Cerebellar cortex (tissue), 1 donor: ENCODE measurements at regions not wholly inside any gene's neighbourhood (a gene's known extent, or its start where the extent isn't known, plus 50 kb on each side); places are given as distances from the start of the nearest gene placed in this dataset.

Source experiments
- DNase-seq: peaks from one replicate; pipeline ENCODE4 v3.0.0-alpha.2; 2015; ENCODE audit warnings: low spot score

DNA sequence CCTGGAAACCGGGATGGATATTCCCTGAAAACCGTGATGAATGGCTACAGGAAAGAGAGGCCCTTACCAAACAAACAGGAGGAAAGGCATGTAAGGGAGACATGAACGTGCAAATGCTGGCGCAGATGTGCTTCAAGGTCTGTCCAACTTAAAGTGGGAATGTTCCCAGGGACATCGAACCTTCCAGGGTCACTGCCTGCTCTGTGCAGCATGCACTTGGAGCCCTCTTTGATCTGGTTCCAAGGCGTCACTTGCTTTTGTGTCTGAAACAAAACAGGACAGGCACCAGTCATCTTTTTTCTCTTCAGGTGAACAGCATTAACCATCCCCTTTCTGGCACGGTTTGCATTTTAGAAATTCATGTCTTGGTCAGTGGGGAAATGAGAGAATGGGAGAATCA, 479.4 kb downstream of the RASEF start:
- no peak for DNase-seq

DNA sequence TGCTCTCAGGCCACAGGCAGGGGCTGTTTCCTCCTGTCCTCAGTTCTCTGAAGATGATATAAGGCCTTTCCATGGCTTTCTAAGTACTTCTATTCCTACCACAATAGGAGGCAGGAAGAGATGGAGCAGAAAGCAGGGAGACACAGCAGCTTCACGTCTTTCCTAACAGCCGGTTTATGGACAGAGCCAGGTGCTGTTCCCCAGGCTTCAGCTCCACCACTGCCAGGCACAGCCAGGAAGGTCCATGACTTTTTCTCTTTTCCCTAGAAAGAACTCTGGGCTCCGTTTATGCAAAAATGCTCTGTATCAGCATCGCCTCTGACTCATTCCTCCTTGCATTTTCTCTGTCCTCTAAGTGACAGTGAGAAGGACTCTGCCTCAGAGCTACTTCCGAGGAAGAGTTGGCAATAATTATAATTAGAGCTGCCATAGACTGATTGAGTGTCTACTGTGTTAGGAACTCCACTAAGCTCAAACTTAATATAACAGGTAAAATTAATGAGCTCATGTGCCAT, 478.5 kb downstream of the RASEF start:
- DNase-seq, result no peak

DNA sequence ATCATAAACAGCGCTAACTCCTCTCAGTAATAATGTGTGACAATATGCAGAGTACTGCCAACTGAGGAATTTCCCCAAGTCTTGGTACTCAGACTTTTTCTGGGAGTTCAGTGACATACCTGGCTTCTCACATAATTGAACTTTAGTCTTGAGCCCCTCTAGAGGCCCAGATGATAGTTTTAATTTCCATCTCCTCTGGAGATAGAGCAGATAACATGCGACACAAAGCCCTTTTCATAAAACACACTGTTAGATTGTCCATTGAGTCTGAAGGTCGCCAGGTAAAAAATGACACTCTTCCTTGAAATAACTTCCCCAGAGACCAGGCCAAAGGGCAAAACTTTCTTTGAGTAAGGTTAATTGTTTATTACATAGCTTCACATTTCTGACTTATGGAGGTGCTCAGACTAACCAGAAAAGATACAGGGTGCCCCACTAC, 476.0 kb downstream of the RASEF start:
- DNase-seq, result no peak

DNA sequence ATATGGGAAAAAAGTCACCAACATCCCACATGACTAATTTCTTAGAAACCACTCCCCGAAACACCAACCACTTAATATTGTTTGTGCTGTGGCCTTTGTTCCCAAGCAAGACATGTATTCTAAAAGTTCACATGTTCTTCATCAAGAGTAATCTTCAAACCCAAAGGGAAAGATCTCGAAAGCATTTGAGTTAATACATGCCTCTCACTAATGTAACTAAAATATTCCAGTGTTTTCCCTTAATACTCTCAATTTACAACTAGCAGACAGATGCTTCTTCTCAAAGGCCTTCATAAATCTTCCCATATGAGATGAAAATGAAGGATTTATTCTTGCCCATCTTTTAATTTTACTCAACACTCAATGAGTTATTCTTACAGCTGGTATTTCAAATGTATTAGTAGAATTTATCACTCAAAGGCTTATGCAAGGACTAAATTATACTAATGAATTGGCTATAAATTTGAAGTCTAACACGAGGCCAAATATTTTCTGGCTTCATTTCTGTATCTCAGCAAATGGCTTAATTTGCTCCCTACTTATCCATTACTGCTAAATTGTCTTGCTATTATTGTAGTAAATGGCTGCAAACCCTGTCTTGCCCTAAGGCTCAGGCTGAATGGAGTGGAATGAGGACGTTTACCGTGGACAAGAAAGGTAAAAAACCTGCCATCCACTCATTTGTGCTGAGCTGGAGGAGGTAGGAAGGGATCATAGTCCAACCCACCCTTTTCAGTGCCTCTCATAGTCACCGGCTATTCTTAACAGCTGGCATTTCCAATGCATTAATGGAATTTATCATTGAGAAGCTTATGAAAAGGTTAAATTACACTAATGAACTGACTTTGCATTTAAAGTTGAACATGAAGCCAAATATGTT, 474.4 kb downstream of the RASEF start:
- DNase-seq, result no peak

DNA sequence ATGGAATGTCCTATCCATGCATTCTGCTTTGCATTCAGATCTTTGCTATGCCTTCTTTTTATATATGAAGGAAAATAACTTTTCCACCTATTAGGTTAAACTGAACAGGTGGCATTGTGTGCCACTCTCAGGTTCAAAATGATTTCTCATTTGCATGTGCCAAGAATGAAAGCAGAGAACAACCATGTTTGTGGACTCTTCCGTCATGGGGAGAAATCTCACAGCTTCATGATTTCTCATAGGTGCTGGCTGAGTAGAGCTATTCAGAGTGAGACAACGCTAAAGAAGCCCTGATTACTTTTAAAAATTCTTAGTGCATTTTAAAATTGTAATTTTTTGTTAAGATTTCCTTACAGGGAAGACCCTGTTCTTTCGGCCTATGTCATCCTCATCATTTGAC, 472.1 kb downstream of the RASEF start:
- no peak for DNase-seq

DNA sequence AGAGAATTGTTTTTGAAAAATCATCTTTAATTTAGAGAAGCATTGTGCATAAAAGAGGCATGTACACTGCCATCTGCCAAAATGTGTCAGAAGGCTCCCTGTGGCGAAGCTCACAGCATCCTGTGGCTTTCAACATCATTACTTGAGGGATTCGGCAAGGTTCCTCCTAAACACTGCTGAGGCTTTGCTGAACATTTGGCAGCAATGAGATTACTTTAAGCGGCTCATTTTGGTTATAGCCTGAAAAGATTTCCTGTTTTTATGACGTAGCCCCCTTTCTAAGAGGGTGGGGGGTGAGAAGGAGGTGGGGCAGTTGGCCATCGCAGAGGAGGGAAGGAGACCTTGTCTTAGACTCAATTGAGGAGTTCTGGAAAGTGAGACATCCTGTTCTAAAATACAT, 469.4 kb downstream of the RASEF start:
- DNase-seq, result peak; percentile 15

DNA sequence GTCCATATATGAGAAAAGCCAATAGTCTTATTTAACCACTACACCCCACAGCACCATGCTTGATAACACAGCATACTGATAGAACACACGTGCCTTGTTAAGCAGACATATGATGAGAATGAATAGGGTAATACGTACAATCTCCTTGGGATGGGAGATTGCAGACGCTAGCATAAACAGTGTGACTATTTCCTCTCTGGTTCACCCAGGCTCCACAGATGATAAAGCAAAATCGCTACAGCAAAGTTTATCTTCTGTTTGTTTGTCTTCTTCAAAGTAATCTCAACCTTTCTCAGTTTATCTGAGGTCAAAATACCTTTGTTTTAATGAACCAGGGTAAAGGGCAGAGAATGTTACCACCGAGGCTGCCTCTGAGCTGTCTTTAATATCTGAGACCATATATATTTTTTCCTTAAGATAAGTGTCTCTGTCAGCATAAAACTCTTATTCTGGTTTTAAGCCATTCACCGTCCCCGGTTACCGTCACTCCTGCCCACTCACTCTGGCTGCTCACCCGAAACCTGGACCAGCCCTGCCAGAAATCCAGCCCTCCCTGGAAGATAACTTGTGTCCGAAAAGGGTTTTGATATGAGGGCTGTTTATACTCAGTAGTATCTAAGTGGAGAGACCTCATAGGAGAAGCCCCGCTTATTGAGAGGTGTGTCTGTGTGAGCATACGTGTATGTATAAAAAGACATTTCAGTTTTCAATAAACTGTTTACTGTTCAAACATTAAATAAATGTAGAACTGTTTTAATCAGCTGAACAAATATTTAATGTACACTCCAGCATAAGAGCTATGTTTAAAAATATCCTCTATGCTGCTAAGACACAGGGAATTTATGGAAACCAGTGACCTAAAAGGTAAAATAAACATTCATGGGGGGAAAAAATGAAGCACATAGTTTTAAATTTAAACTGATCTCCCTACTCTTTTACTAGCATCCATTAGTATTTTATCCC, 465.4 kb downstream of the RASEF start:
- DNase-seq, result no peak

DNA sequence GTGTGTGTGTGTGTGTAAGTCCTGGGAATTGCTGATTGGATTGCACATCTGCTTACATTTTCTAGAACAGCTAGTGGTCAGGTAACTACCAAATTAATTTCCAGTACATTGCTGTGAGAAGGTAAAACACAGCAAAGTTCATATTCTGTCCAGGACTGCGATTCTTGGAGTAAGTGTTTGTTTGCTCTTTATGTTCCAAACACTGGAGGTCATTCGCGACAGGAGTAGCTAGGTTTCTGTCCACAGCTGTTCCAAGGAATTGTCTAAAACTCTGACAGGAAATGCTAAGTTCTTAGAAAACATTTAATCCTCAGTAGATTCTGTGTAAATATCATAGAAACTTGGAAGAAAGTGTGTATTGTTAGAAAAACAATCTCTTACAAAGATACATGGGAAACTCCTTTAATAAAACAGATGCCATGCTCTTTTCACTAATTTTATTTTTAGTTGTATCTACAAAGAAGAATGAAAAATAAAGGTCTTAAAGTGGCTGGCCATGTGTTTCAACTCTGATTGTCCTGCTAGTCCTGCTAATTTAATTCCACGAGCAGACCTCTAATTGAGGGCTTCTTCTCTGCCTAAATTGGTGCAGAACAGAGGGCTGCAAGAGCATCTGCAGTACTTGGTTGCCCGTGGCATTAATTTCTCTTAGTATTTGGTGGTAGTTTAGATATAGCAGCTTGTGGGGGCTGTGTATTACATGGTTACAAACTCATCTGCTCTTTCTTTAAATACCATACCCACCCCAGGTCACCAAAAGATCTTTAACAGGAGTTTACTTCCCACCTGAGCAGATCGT, 464.5 kb downstream of the RASEF start:
- DNase-seq, result no peak

DNA sequence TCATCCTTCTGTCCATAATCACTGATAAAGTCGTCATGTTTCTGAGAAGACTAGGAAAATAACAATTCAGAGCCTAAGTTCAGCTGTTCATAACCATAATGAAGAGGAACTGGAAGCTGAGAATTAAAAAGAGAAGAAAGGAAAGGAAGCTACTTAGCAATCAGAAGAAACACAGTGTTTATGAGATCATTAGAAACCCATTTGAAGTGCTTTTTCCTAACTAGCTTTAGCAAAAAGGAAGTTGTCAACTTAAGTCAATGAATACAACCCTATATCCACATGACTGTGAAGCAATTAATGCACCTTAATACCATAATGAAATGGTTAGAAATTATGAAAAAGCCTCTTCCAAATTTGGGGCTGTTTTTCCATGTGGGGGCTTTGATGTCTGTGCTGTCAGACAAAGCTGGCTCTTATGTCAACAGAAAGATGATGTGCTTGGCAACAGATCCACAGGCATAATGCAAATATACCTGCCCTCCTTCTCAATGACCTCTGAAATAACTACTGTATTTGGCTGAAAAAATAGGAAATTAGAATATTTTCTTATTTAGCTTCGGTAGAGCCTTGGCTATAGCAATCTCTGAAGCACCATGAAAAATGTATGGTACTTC, 463.5 kb downstream of the RASEF start:
- no peak for DNase-seq

DNA sequence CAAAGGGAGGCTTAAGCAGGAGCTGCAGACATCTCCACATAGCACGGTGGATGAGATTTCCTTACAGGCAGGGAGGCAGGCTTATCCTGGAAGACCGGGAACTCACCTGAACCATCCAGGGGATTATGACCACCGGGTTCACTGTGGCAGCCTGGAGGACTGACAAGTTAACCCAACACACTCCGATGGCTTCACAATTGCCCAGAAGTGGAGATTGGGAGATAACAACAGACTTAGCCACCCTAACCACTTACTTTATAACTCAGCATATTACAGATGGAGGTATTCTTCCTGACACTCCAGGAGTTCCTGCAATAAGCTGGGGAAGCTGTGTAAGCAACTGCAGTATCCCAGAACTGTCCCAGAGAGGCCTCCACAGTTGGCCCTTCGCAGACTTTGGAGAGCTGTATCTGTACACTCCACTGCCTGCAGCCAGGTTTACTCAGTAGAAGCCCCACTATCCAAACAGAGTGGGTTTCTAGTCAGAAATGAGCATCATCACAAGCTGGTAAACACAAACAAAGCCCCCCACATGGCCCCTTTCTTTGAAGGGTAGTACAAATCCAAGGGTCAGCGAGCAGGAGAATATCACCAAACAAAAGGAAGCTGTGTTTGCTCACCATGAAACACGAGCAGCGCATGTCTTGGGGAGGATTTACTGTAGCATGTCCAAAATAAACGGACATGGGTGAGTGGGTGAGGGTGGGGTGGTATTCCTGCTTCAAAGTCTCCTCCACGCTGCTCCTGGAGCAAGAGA, 462.2 kb downstream of the RASEF start:
- no peak for DNase-seq

DNA sequence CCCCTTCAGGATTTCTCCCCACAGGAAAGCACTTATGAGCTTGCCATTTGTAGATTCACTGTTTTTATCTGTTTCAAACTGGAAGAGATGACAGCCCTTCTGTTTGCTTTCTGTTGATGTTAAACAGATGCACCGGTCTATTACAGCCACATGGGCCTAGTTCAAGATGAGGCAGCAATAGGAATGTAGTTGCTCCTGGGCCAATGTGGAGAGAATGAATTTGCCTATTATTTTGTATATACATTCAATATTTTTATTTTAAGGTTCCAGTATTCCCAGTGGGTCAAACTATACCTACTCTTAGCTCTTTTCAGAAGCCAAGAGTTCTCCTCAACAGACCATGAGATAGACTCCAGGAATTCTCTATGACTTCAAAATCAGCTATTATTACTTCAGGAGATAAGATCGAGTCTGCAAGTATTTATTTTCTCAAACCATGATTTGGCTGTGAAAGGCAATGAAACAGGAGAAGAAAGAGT, 461.6 kb downstream of the RASEF start:
- no peak for DNase-seq

DNA sequence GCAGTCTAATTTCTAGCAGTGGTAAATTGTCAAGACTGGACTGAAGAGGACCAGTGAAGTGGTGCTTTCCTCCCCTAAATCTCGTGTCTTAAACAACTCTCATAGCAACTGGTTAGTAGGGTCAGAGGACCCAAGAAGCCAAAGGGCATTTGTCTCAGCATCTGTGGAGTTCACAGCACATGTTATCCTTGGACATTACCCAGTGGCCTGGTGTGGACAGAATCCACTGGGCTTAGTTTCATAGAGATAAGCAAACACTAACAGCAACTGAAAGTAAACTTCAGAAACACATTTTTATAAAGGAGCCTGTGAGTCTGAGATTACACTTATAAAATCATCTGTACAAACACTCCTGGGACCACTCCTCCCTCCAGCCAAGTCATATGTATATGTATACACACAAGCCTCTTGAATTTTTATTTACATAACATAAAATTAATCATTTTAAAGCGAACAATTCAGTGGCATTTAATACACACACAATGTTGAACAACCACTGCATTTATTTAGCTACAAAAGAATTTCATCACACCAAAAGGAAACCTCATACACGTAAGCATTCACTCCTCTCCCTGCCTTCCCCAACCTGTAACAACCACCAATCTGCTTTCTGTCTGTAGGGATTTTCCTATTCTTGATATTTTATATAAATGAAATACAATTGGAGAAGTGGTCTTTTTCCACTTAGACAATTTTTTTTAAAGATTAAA, 457.8 kb downstream of the RASEF start:
- no peak for DNase-seq

DNA sequence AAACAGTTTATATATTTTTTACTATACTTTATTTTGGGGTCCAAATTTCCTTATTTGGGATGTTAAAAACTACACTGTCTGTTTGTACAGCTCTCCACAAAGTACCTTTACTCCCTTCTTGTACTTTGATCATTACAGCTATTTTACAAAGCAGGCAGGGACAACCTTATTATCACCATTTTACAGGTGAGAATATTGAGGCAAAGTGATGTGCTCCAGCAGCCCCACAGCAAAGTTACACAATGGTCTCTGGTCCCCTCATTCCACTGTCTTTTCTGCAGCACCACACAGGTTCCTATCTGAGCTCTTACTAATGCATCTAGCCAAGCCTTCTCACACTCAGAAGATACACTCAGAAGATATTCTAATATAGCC, 457.3 kb downstream of the RASEF start:
- DNase-seq, result no peak

DNA sequence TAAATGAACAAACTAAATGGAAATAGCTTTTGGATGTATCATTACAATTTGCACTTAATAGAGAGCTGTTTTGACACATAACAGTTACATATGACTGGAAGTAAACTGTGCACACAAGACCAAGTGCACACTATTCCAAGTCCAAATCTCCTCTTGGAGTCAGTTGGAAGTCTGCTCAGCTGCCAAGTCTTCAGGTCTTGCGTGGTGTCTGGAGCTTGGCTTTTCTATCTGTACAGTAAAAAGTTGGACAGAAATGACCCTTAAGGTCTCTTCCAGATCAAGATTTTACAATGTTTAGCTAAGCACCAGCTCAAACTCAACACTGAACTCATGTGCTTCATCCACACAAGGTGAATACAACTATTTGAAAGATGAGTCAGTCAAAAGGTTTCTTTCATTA, 456.9 kb downstream of the RASEF start:
- DNase-seq, result peak; percentile 5

DNA sequence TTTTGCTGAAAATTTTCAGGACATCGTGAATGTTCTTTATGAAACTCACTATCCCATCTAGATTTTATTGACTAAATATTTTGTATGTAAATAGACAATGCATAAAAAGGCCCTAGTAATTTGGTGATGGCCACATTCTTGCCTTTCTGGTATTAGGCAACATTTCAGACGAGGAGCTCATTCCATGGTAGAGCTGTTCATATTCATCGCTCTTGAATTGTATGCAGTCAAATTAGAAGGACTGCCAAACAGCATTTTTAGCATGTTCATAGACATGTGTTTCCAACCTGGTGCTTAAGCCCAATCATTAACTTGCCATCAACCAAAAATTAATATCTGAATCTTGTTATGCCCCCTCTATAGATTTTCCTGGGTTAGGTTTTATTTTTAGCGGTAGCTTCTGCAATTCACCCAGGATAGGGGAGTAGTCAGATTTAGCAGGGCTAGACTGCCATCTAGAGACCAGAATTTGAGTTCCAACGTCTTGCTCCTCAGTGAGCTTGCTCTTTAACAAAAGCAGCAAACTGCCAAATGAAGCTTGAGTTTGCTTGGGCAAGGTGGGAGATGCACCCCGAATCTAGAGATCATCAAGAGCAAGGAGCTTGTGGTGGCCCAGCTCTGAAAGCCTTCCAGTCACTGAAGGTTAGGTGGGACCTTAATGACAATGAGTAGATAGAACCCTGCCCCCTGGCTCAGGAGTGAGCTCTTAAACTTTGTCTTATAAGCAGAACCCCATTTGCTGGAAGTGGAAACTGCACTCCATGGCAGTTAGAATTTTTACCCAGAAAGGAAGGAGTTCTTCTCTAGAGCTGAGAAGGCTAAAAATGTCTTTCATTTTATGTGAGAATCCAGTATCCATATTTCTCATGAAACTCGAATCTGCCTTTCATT, 456.2 kb downstream of the RASEF start:
- peak; percentile 62 for DNase-seq

DNA sequence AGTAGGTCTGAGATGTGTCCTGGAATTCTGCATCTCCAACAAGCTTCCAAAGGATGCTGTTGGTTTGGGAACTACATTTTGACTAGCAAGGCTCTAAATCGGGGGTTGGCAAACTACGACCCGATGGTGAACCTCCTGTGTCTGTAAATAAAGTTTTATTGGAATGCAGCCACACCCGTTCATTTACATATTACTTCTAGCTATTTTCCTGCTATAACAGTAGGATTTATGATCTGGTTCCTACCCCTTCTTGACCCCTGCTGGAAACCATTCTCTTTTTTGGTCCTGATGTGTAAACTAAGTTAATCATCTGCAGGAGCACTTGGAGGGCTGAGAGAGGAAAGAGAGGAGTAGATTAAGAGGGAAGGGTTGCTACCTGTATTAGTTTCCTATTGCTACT, 454.5 kb downstream of the RASEF start:
- no peak for DNase-seq

DNA sequence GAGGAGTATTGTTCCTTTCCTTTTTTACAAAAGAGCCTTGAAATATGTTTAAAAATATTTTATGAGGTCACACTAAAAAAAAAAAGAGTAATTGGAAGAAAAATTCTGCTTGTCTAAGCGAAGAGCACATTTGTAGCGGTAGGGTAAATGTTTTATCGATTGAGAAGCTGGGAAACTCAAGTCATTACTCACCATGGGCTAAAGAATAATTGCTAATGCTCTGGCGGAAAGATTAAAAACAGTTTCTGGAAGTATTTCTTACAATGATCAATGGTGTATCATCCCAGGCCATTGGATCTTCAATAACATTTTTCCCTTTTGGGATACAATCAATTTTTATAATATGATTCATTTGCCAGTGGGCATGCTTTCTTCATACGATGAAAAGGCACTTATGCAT, 450.0 kb downstream of the RASEF start:
- no peak for DNase-seq

DNA sequence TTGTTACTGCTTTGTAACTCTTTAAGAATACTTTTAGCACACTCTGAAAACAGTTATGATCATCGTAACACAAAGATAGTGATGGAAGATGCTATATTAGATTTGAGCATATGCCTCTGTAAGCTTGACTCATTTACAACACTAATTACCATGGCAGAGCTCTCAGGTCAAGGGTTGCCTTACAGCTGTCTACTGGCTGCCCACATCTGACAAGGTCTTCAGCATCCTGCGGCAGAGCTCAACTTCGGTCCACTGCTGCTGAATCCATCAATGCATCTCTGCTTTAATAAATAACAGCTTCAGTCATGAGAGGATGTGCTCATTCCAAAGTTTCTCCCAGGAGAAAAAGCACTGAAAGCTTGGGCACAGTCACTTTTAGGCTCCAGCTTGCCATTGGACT, 449.4 kb downstream of the RASEF start:
- DNase-seq, result no peak

DNA sequence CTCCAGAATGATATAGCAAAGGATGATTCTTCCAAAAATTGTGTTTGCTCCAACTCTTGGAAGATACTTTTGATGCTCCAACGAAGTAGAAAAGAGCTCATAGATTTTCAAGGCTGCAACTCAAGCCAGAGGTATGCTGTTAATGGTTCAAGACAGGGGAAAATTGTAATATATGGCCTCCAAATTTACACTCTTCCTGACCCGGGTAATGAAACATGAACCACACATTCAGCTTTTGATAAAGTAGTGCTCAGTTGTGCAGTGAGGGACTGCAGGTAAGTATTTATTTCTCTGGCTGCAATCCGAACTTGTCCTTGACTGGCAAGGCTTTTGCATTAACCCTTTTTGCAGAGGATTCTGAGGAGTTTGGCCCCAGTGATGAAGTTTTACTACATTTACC, 446.4 kb downstream of the RASEF start:
- DNase-seq, result no peak
